B cell (primary cell): ENCODE measurements at regions not wholly inside any gene's neighbourhood (a gene's known extent, or its start where the extent isn't known, plus 50 kb on each side); places are given as distances from the start of the nearest gene placed in this dataset.

Experiments
- EZH2 ChIP-seq: IDR thresholded peaks from 2 replicates; pipeline ENCODE4 v1.6.1; 2012; ENCODE audit warnings: borderline replicate concordance, low read depth, mild to moderate bottlenecking, moderate library complexity, low read length; ENCODE audit not compliant: insufficient read depth, poor library complexity, severe bottlenecking
- TF ChIP-seq, protein P1 (sequence below): fragments of 200-600 bp; IDR thresholded peaks from one replicate; pipeline ENCODE4 v1.8.0; 2022; ENCODE audit warnings: antibody characterized with exemption, mild to moderate bottlenecking

DNA sequence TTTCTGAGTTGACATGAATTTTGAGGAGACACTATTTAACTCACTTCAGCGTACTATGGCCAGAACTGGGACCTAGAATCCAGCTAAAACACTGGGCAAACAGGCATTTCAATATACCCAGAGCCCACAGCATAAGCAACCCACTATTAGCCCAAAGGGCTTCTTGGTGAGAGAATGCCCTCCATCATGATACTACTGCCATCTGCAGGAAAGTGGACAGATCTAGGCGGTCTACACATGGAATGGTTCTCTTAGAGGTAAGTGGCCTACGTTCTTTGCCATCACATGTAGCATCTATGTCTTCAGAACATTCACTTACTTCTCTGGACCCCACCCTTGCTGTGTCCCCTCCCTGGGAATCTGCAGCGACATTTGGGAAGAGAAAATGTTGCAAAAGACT lies 181.3 kb upstream of the LINC00305 start:
- no peak for TF ChIP-seq EZH2
- TF ChIP-seq, protein P1, sequence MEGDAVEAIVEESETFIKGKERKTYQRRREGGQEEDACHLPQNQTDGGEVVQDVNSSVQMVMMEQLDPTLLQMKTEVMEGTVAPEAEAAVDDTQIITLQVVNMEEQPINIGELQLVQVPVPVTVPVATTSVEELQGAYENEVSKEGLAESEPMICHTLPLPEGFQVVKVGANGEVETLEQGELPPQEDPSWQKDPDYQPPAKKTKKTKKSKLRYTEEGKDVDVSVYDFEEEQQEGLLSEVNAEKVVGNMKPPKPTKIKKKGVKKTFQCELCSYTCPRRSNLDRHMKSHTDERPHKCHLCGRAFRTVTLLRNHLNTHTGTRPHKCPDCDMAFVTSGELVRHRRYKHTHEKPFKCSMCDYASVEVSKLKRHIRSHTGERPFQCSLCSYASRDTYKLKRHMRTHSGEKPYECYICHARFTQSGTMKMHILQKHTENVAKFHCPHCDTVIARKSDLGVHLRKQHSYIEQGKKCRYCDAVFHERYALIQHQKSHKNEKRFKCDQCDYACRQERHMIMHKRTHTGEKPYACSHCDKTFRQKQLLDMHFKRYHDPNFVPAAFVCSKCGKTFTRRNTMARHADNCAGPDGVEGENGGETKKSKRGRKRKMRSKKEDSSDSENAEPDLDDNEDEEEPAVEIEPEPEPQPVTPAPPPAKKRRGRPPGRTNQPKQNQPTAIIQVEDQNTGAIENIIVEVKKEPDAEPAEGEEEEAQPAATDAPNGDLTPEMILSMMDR = no peak
